ENCODE measurements at regions not wholly inside any gene's neighbourhood (a gene's known extent, or its start where the extent isn't known, plus 50 kb on each side); places are given as distances from the start of the nearest gene placed in this dataset.

- no peak for TF ChIP-seq CTCF (IDR thresholded peaks at IDR 0.05; ENCODE audit: insufficient read depth, low read depth, low read length)
- no peak for TF ChIP-seq EZH2 (IDR thresholded peaks at IDR 0.05; ENCODE audit: insufficient read depth, low read length)
These were observed 154.0 kb upstream of the DIO3 start for GRCh38 chr14:101407328-101407727.

Data from astrocyte (in vitro differentiated cells and primary cell).